OCI-LY7 (cell line): ENCODE measurements at regions not wholly inside any gene's neighbourhood (a gene's known extent, or its start where the extent isn't known, plus 50 kb on each side); places are given as distances from the start of the nearest gene placed in this dataset.

Experiments used
- CTCF ChIP-seq: fragments of 200-600 bp; sonication (generic); conservative IDR thresholded peaks from 2 replicates; pipeline ENCODE4 v1.5.1; 2014; ENCODE audit warnings: mild to moderate bottlenecking, antibody characterized with exemption, low read length, moderate library complexity, mixed read lengths
- EZH2phosphoT487 ChIP-seq: fragments of 200-600 bp; sonication (generic); IDR thresholded peaks from 2 replicates; pipeline ENCODE4 v1.6.1; 2018; ENCODE audit warnings: low read depth, borderline replicate concordance, mild to moderate bottlenecking, mixed run types, antibody characterized with exemption, low read length, moderate library complexity, mixed read lengths

GRCh38 chr6:170006900-170007467 is 255.6 kb downstream of the ERMARD start:
- no peak for TF ChIP-seq CTCF
- no peak for TF ChIP-seq EZH2phosphoT487
